Neural progenitor cell (in vitro differentiated cells): ENCODE measurements at regions not wholly inside any gene's neighbourhood (a gene's known extent, or its start where the extent isn't known, plus 50 kb on each side); places are given as distances from the start of the nearest gene placed in this dataset.

ENCODE experiments used
- DNase-seq: peaks from one replicate; pipeline ENCODE4 v3.0.0-alpha.2; 2016; ENCODE audit warnings: low spot score
- H2AFZ ChIP-seq: fragments of 200-600 bp; sonication (generic); replicated peaks from 2 replicates; pipeline ENCODE4 v1.6.1; 2016; ENCODE audit warnings: antibody characterized with exemption
- H3F3A ChIP-seq: fragments of 200-600 bp; sonication (generic); 2 replicates; pipeline ENCODE4 v1.6.1; 2016; ENCODE audit warnings: antibody characterized with exemption, low read depth
- H3K27ac ChIP-seq: fragments of 200-600 bp; sonication (generic); 2 replicates; pipeline ENCODE4 v1.5.1; 2016; ENCODE audit warnings: mild to moderate bottlenecking
- H3K27me3 ChIP-seq: fragments of 200-600 bp; sonication (generic); 2 replicates; pipeline ENCODE4 v1.6.1; 2016; ENCODE audit warnings: mild to moderate bottlenecking, moderate library complexity
- H3K36me3 ChIP-seq: fragments of 200-600 bp; sonication (generic); 2 replicates; pipeline ENCODE4 v1.5.1; 2016
- H3K4me1 ChIP-seq: fragments of 200-600 bp; sonication (generic); 2 replicates; pipeline ENCODE4 v1.6.1; 2016; ENCODE audit warnings: mixed run types
- H3K4me2 ChIP-seq: fragments of 200-600 bp; sonication (generic); 2 replicates; pipeline ENCODE4 v1.6.1; 2016
- H3K4me3 ChIP-seq: fragments of 200-600 bp; sonication (generic); 2 replicates; pipeline ENCODE4 v1.5.1; 2016
- H3K79me2 ChIP-seq: fragments of 200-600 bp; sonication (generic); 2 replicates; pipeline ENCODE4 v1.6.1; 2016; ENCODE audit warnings: low read depth
- H3K9ac ChIP-seq: fragments of 200-600 bp; sonication (generic); 2 replicates; pipeline ENCODE4 v1.6.1; 2016
- H3K9me3 ChIP-seq: fragments of 200-600 bp; sonication (generic); 2 replicates; pipeline ENCODE4 v1.5.1; 2016; ENCODE audit warnings: low read depth
- H4K20me1 ChIP-seq: fragments of 200-600 bp; sonication (generic); 2 replicates; pipeline ENCODE4 v1.6.1; 2016; ENCODE audit warnings: low read depth
- H3K27ac Mint-ChIP-seq: 3 replicates; pipeline ENCODE4 v1.8.0; 2021; ENCODE audit warnings: mixed read lengths
- H3K27me3 Mint-ChIP-seq: 2 replicates; pipeline ENCODE4 v1.8.0; 2022; ENCODE audit warnings: low read depth, mild to moderate bottlenecking, inconsistent platforms, moderate library complexity, mixed read lengths; ENCODE audit not compliant: insufficient read depth
- H3K36me3 Mint-ChIP-seq: 3 replicates; pipeline ENCODE4 v1.8.0; 2021; ENCODE audit warnings: mixed read lengths
- H3K4me1 Mint-ChIP-seq: 3 replicates; pipeline ENCODE4 v1.8.0; 2021; ENCODE audit warnings: mixed read lengths
- H3K4me3 Mint-ChIP-seq: 3 replicates; pipeline ENCODE4 v1.8.0; 2021; ENCODE audit warnings: mild to moderate bottlenecking, moderate library complexity, mixed read lengths
- H3K9me3 Mint-ChIP-seq: 3 replicates; pipeline ENCODE4 v1.8.0; 2020; ENCODE audit warnings: mixed read lengths
- EZH2 ChIP-seq: fragments of 200-600 bp; sonication (generic); IDR thresholded peaks from 2 replicates; pipeline ENCODE4 v1.6.1; 2017; ENCODE audit warnings: antibody characterized with exemption, mild to moderate bottlenecking, moderate library complexity
- EZH2phosphoT487 ChIP-seq: fragments of 200-600 bp; sonication (generic); IDR thresholded peaks from 2 replicates; pipeline ENCODE4 v1.6.1; 2017; ENCODE audit warnings: antibody characterized with exemption
- TF ChIP-seq, protein P1 (sequence below): fragments of 200-600 bp; sonication (generic); IDR thresholded peaks from 2 replicates; pipeline ENCODE4 v1.5.1; 2017; ENCODE audit warnings: antibody characterized with exemption, mild to moderate bottlenecking

DNA sequence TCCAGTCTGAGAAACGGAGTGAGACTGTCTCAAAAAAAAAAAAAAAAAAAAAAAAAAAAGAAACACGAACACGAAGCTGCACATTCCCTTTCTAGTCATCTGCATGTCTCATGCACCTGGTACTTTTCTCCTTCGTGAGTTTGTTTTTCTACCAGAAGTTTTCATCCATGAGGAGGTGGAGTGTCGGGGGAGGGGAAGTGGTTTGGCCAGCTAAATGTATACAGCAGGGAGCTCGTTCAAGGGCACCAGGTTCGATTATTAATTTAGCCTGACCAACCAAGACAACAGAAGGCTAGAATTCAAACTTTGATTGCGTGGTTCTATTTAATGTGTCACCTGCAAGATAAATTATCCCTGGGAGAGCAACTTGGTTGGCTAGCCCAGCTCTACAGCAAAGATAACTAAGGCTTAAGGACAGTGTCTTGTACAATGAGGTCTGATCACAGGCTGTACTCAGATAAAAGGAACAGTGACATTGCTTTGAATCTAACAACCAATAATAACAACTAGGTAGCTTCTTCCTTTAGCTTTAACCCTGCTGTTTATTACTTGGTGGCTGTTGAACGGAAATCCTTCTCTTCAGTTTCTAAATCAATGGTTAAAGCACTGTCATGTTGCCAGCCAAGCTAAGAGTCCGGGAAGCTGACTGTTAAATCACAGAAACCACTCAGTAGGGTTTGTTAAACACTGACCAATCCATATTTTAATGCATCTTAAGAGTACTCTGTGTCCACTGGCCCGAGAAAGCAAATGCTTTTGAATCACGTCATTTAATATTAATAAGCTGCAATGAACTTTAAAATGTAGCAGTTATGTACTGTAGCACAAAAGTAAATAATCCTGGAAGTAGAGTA lies 98.4 kb upstream of the STARD13 start:
- Histone ChIP-seq H3K79me2 (no peaks in the 10 kb centered on the region), H3K9ac (no peak overlapping the region), H4K20me1 (no peaks in the 10 kb centered on the region), H3F3A (no peaks in the 10 kb centered on the region), H3K4me1 (peaks cover 11% of the 10 kb centered on the region), H2AFZ (no peak overlapping the region), H3K27me3 (no peaks in the 10 kb centered on the region), H3K4me3 (no peak overlapping the region), H3K4me2 (no peak overlapping the region), H3K27ac (no peak overlapping the region), H3K9me3 (no peaks in the 10 kb centered on the region), H3K36me3 (no peaks in the 10 kb centered on the region)
- no peak for TF ChIP-seq EZH2
- TF ChIP-seq, protein P1, sequence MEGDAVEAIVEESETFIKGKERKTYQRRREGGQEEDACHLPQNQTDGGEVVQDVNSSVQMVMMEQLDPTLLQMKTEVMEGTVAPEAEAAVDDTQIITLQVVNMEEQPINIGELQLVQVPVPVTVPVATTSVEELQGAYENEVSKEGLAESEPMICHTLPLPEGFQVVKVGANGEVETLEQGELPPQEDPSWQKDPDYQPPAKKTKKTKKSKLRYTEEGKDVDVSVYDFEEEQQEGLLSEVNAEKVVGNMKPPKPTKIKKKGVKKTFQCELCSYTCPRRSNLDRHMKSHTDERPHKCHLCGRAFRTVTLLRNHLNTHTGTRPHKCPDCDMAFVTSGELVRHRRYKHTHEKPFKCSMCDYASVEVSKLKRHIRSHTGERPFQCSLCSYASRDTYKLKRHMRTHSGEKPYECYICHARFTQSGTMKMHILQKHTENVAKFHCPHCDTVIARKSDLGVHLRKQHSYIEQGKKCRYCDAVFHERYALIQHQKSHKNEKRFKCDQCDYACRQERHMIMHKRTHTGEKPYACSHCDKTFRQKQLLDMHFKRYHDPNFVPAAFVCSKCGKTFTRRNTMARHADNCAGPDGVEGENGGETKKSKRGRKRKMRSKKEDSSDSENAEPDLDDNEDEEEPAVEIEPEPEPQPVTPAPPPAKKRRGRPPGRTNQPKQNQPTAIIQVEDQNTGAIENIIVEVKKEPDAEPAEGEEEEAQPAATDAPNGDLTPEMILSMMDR, result no peak
- no peak for TF ChIP-seq EZH2phosphoT487
- H3K4me3 Mint-ChIP-seq, result no peak overlapping the region
- H3K27me3 Mint-ChIP-seq, result peaks cover 4% of the 10 kb centered on the region
- no peaks in the 10 kb centered on the region for H3K36me3 Mint-ChIP-seq
- peaks cover 2% of the 10 kb centered on the region for H3K9me3 Mint-ChIP-seq
- H3K27ac Mint-ChIP-seq, result peak overlapping the region; percentile 44
- H3K4me1 Mint-ChIP-seq, result peaks cover 15% of the 10 kb centered on the region
- no peak for DNase-seq

DNA sequence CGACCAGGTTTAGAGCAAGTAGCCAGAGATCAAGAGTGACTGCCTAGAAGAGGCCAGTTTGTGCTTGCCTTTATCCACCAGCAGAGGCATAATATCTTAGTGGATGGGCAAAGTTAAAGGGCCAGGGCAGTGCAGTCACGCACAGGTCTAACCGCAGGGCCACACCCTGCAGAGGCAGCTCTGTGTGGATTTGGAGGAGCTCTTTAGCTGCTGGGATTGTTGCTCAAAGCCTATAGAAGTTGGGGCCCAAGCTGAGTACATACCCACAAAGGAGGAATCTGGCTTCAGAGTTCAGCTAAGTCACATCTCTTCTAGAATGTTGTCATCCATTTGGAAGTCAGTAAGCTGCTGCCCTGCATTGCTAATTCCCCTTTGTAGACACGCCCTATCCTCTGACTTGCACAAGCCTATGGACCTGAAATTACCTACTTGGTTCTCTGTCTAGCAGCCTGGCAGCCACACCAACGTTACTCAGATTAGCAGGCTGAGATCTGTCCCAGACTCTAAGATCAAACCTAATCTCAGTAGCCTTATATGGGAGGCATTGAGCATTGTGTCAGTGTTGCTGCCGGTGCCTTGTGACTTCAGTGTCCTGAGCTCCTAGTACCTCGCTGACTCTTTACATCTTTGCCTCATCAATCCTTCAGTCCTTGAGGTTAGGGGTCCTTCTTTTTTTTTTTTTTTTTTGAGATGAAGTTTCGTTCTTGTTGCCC lies 102.9 kb upstream of the STARD13 start:
- peaks cover 2% of the 10 kb centered on the region for H3K9me3 Mint-ChIP-seq
- H3K27me3 Mint-ChIP-seq, result peaks cover 2% of the 10 kb centered on the region
- no peaks in the 10 kb centered on the region for H3K36me3 Mint-ChIP-seq
- peaks cover 11% of the 10 kb centered on the region for H3K4me1 ChIP-seq
- H3F3A ChIP-seq, result no peaks in the 10 kb centered on the region
- no peaks in the 10 kb centered on the region for H3K79me2 ChIP-seq
- no peak for DNase-seq
- no peaks in the 10 kb centered on the region for H3K9me3 ChIP-seq
- no peak overlapping the region for H3K4me3 ChIP-seq
- no peak overlapping the region for H3K27ac Mint-ChIP-seq
- H3K27ac ChIP-seq, result no peak overlapping the region
- no peak overlapping the region for H3K4me2 ChIP-seq
- peaks cover 25% of the 10 kb centered on the region for H3K4me1 Mint-ChIP-seq
- H2AFZ ChIP-seq, result no peak overlapping the region
- H3K4me3 Mint-ChIP-seq, result no peak overlapping the region
- no peak for TF ChIP-seq EZH2
- TF ChIP-seq, protein P1, result no peak
- no peak for TF ChIP-seq EZH2phosphoT487
- no peaks in the 10 kb centered on the region for H3K36me3 ChIP-seq
- no peaks in the 10 kb centered on the region for H4K20me1 ChIP-seq
- no peak overlapping the region for H3K9ac ChIP-seq
- H3K27me3 ChIP-seq, result no peaks in the 10 kb centered on the region

DNA sequence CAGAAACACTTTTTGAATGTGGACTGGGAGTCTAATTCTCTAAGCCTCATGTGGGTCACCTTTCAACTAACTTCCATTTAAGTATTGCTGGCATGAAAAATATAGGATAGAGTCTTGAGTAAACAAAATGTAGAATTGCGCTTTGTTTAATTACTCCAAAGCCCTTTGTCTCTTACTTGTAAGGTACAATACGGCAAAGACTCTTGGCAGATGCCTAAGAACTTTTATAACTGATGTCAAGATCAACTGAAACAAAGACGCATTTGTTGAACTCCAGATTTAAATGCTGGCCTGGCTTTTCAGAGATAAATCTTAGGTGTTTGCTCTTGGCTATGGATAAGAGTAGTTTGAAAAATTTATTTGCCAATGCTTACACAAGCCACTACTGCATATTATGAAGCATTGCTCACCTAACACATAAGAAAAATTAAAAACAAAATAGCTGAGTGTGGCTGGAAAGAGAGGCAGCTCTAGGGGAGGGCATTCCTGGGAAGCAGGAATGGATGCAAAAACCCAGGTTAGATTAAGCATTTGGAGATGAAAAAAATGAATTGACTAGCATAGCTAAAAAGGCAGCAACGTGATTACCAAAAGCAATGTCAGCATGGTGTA lies 107.3 kb upstream of the STARD13 start:
- no peak for DNase-seq
- Histone ChIP-seq H2AFZ (no peak overlapping the region), H3K36me3 (no peaks in the 10 kb centered on the region), H3K27ac (no peak overlapping the region), H3K9ac (no peak overlapping the region), H3K9me3 (no peaks in the 10 kb centered on the region), H3K4me3 (no peak overlapping the region), H3F3A (no peaks in the 10 kb centered on the region), H4K20me1 (no peaks in the 10 kb centered on the region), H3K79me2 (no peaks in the 10 kb centered on the region), H3K27me3 (no peaks in the 10 kb centered on the region), H3K4me1 (no peaks in the 10 kb centered on the region), H3K4me2 (no peak overlapping the region)
- Mint-ChIP-seq H3K9me3 (no peaks in the 10 kb centered on the region), H3K36me3 (no peaks in the 10 kb centered on the region), H3K4me3 (no peak overlapping the region), H3K27me3 (peaks cover 3% of the 10 kb centered on the region), H3K27ac (no peak overlapping the region), H3K4me1 (peaks cover 14% of the 10 kb centered on the region)
- TF ChIP-seq EZH2phosphoT487, result no peak
- no peak for TF ChIP-seq EZH2
- TF ChIP-seq, protein P1, result no peak
